ENCODE measurements at regions not wholly inside any gene's neighbourhood (a gene's known extent, or its start where the extent isn't known, plus 50 kb on each side); places are given as distances from the start of the nearest gene placed in this dataset.

- no peak for TF ChIP-seq CTCF (conservative IDR thresholded peaks at IDR 0.05)
- no peak for TF ChIP-seq EZH2 (IDR thresholded peaks at IDR 0.05; ENCODE audit: low read depth)
Observed at GRCh38 chr16:75837264-75837663, 111.0 kb upstream of the CPHXL start.
